Activated T-cell treated with anti-CD3 and anti-CD28 coated beads for 4 hours (primary cell): ENCODE measurements at regions not wholly inside any gene's neighbourhood (a gene's known extent, or its start where the extent isn't known, plus 50 kb on each side); places are given as distances from the start of the nearest gene placed in this dataset.

Source experiments
- DNase-seq: peaks from one replicate; pipeline ENCODE4 v3.0.0-alpha.2; 2020

- DNase-seq, result no peak
Measured at GRCh38 chr9:69955536-69956355, 87.9 kb upstream of the MAMDC2 start.

DNA sequence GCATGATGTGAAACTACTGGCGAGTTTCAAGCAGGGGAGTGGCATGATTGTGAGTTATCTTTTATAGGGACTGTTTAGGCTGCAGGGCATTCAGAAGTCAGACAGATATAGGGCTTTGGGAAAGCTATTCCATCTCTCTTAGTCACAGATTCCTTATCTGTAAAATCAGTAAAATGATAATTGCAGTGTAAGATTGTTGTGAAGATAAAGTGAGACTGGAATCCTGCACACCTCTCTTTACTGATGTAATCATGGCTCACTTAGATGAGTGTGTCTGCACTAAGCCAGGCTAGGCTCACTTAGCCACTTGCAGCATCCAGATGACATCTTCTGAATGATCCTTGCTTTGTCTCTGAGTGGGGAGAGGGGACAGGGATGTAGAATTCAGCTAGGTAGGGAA, 81.8 kb upstream of the MAMDC2 start:
- DNase-seq, result no peak

DNA sequence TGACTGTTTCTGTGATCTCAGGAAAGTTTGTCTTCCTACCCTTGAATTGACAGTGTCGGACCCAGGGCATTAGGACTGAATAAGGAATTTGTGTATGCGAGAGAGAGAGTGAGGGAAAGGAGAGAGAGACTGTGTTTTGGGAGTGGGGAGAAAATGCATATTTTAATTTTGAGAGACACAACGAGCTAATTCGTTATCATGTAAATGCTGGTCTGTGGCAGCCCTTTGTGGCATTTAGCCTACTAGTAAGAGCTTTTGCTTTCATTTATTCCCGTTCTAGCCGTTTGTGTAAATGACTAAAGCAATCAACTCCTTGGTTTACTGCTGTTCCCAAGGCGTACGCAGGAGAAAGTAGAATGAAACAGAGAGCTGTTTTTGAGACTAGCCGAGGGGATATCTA, 79.8 kb upstream of the MAMDC2 start:
- DNase-seq, result no peak

GRCh38 chr9:69964446-69964845, 79.2 kb upstream of the MAMDC2 start:
- no peak for DNase-seq

DNA sequence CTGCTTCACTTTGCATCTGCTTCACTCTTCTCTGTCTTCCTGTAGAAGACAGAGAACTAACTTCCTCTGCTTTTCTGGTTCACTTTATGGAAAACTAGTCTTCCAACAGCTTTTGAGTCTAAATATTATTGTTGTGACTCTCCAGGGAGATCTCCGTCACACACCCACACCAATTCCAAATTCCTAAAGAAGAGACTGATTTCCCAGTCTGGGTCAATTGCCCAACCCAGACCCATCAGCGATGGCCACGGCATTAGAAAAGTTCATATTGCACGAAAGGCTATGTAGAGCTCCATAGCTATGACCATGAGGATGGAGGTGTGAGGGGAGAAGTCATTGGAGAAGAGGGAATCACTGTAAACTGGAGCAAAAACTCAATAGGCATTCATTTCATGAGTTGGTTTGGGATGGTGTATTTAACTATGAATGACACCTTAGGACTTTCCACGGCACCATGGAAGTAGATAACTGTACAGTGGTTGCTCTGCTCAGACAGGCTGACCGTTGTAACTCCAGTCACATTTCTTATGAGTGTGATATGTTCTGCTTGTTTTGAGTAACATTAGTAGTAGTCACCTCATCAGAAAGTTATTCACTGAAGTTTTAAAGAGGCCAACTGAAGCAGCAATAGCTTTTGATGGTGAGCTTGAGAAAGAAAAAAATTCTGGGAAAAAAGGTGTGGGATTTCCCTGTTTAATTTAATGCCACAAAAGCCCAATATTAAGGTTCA, 78.1 kb upstream of the MAMDC2 start:
- no peak for DNase-seq

GRCh38 chr9:69967344-69967743, 76.3 kb upstream of the MAMDC2 start:
- no peak for DNase-seq

- DNase-seq, result no peak
Measured at GRCh38 chr9:69970001-69970533, 73.6 kb upstream of the MAMDC2 start.

DNA sequence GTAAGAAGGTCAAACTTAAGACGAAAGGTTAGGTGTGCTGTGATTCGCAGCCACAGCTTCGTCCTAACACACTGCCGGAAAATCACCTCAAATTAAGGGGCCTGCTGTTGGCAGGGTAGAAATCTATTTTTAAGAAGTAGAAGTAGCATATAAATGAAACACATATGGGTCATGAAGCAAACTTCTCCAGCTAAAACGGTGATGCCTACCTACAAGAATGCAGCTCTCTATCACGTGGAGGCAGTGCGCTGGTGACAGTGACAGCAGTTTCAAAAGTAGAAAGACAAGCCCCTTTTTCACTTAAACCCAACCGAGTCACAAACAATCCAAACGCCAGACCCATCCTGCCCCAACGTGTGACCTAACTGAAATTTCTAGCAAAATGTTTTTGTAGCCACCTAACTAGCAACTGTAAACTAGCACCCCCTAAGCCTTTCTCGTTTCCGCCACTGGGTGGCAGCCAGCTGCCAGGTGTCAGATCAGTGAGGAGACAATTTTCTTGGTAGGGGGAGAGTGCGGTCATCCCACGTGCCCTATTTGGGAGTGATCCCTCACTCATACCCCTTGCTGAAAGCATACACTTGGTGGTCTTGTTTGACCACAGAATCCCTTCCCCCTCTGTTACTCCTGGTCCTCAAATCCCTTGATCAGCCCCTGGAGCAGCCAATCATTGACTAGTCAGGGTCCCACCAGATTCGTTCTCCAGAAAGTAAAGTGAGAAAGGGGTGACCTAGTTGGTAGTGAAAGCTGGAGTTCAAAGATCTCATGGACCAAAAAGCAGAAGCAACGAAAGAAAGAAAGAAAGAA, 71.8 kb upstream of the MAMDC2 start:
- DNase-seq, result peak; percentile 19

DNA sequence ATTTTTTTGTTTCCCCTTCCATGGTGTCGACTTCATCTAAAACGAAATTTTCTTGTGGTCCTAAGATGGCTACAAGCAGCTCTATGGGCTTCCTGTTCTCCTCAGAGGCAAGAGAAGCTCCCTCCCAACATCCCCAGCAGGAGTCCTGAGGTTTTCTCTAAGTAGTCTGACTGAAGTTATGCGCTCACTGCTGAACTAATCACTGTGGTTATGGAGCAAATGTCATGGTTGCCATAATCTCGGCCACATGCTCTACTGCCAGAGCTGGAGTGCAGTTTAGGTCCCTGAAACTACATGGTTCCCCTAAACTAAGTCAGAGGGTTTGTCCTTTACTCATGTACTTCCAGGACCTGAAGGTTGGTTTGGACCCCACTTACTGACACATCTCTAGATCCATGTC, 68.0 kb upstream of the MAMDC2 start:
- no peak for DNase-seq

DNA sequence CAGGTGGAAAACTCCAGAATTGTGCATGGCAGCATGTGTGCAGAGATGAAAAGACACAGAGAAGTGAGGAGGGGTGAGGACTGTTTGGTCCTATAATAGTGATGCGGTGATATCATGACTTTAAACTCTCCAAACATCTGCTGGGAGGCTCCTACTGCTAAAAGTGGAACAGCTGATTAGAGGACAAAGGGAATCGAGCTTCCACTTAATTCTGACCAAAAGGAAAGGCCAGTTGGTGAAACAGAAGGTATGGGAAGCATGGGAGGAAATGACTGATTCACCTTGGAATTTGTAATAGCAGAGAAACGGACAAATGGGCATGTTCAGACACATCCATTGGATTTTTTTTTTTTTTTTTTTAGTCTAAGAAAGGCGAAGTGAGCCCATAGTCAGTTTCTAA, 67.5 kb upstream of the MAMDC2 start:
- no peak for DNase-seq

DNA sequence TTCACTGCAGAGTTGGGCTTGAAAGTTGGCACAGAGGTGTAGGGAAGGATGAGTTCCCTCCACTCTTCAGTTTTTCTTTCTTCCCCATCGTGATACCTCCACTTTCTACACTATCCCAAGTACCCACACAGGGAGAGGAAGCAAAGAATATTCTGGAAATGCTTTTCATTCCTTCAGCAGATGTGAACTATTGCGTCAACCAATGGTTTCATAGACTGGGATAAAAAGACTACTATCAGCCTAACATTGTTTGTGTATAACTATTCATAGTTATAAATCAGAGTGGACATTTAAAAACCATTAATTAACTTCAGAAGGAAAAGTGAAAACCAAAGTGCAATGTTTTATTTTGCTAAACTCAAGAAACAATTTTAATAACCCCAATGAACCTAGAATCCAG, 63.6 kb upstream of the MAMDC2 start:
- no peak for DNase-seq

DNA sequence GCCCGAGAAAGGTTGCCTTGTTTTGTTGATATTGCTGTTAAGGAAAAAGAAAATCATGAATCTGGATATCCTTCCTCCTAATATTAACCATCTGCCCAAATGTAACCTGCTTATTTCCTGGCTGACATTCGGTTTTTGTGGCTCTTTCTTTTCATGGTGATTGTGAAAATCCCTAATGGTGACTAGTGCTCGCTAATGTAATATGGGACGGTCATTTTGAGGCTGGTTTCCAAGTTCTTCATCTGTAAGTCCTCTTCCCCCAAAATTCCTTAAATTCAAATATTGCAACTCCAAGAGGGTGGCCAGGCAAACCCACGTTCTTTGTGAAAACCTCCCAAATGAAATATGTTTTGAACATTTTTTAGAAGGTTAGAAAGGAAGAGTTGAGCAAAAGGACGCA, 63.1 kb upstream of the MAMDC2 start:
- no peak for DNase-seq

DNA sequence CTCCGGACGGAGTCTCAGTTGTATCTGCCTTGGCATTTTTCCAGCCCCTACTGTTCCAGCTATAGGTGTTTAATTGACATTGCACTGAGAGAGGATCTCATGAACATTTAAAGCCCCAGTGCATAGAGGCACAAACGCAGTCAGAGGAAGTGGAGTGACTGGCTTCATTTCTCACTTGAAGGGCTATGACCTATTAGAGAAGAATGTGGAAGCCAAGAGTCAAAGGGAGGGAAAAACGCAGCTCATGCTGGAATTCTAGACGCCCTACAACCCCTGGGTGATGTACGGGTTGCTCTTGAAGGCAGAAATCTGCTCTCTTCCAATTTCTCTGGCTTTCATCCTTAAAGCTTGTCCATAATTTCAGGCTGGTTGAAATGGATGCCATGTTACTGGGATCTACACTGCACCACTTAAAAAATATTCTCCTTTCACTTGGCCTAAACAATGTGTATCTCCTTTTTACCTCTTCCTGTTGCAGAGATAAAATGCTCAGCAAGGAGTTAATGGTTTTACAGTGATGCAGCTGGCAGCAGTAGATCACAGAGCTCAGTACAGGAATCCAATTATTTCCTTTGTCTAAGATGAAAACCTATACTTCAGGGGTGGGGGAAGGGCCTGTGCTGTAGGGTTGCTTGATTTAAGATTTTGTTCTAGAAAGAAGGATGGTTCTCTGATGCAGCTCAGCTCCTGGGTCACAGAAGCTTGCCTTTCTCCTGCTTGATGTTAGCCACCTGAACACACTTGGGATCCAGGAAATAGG, 61.8 kb upstream of the MAMDC2 start:
- DNase-seq, result no peak

GRCh38 chr9:69984831-69985230, 58.8 kb upstream of the MAMDC2 start:
- DNase-seq, result no peak

- DNase-seq, result no peak
Measured at GRCh38 chr9:69985971-69986370, 57.7 kb upstream of the MAMDC2 start.

- DNase-seq, result no peak
Measured at GRCh38 chr9:69986970-69987369, 56.7 kb upstream of the MAMDC2 start.

DNA sequence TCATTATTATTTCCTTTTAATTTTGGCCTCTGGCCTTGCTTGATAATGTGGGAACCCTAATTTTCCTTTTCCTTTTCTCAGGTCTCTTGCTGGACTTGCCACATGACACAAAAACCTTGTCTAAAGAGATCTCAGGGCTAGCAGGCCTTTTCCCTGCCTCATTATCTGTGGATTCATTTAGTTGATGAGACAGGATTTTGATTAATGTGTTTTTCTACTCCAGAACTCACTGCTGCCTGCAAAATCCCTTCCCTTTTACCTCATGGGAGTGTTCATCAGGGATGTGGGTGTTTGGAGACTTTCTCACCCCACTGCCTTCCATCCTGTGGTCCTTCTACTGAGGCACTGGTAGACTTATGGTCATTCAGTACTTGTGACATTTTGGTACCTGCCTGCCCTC, 56.2 kb upstream of the MAMDC2 start:
- DNase-seq, result no peak

GRCh38 chr9:69993110-69993509, 50.5 kb upstream of the MAMDC2 start:
- DNase-seq, result no peak
